ENCODE measurements at regions not wholly inside any gene's neighbourhood (a gene's known extent, or its start where the extent isn't known, plus 50 kb on each side); places are given as distances from the start of the nearest gene placed in this dataset.

DNA sequence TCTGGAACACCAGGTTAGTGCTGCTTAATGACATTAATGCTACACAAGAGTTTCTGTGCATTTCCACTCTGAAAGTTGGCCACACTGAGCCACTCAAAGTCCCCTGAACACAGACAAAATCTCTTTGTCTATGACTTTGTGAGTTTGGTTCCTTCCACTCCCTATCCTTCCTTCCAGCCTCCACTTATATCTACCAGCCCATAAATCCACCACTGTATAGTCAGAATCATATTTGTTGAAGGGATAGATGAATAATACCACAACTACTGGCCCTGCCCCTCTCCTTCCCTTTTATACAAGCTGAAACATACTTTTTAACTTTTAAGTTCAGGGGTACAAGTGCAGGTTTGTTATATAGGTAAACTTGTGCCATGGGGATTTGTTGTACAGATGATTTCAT is 127.5 kb downstream of the ABHD5 start:
- DNase-seq (ENCODE audit: low spot score), result no peak
- TF ChIP-seq EZH2phosphoT487 (IDR thresholded peaks at IDR 0.05; ENCODE audit: low read depth, severe bottlenecking, unreplicated experiment) (no peak), EZH2 (IDR thresholded peaks at IDR 0.05; ENCODE audit: borderline replicate concordance) (no peak)
- TF ChIP-seq, protein P1, sequence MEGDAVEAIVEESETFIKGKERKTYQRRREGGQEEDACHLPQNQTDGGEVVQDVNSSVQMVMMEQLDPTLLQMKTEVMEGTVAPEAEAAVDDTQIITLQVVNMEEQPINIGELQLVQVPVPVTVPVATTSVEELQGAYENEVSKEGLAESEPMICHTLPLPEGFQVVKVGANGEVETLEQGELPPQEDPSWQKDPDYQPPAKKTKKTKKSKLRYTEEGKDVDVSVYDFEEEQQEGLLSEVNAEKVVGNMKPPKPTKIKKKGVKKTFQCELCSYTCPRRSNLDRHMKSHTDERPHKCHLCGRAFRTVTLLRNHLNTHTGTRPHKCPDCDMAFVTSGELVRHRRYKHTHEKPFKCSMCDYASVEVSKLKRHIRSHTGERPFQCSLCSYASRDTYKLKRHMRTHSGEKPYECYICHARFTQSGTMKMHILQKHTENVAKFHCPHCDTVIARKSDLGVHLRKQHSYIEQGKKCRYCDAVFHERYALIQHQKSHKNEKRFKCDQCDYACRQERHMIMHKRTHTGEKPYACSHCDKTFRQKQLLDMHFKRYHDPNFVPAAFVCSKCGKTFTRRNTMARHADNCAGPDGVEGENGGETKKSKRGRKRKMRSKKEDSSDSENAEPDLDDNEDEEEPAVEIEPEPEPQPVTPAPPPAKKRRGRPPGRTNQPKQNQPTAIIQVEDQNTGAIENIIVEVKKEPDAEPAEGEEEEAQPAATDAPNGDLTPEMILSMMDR (IDR thresholded peaks at IDR 0.05; ENCODE audit: poor library complexity), result no peak
- Histone ChIP-seq H3K4me1 (ENCODE audit: insufficient read depth) (no peaks in the 10 kb centered on the region), H3K27ac (no peak overlapping the region), H3K36me3 (replicated peaks; ENCODE audit: insufficient read depth, low read depth) (no peaks in the 10 kb centered on the region), H3K9me3 (ENCODE audit: low read depth) (no peaks in the 10 kb centered on the region), H3K27me3 (peaks cover 4% of the 10 kb centered on the region), H3K4me3 (no peak overlapping the region), H2AFZ (no peak overlapping the region), H3K79me2 (no peaks in the 10 kb centered on the region), H3K9me2 (replicated peaks; ENCODE audit: insufficient read depth) (no peaks in the 10 kb centered on the region), H4K20me1 (ENCODE audit: insufficient read depth, poor library complexity, severe bottlenecking) (no peaks in the 10 kb centered on the region), H3K4me2 (no peak overlapping the region)

GRCh38 chr3:43838009-43838758 is 147.4 kb downstream of the ABHD5 start:
- no peaks in the 10 kb centered on the region for H3K9me3 ChIP-seq (ENCODE audit: low read depth)
- no peaks in the 10 kb centered on the region for H4K20me1 ChIP-seq (ENCODE audit: insufficient read depth, poor library complexity, severe bottlenecking)
- H3K79me2 ChIP-seq, result no peaks in the 10 kb centered on the region
- no peak for DNase-seq (ENCODE audit: low spot score)
- no peaks in the 10 kb centered on the region for H3K27me3 ChIP-seq
- H3K4me3 ChIP-seq, result no peak overlapping the region
- 31% methylated on average over 2 of the region's 2 CpGs for WGBS (ENCODE audit: low lambda C conversion rate, missing lambda C conversion rate)
- H3K4me1 ChIP-seq (ENCODE audit: insufficient read depth), result no peaks in the 10 kb centered on the region
- no peak overlapping the region for H3K27ac ChIP-seq
- H3K36me3 ChIP-seq (replicated peaks; ENCODE audit: insufficient read depth, low read depth), result no peaks in the 10 kb centered on the region
- TF ChIP-seq, protein P1 (IDR thresholded peaks at IDR 0.05; ENCODE audit: poor library complexity), result no peak
- TF ChIP-seq EZH2 (IDR thresholded peaks at IDR 0.05; ENCODE audit: borderline replicate concordance), result no peak
- no peak for TF ChIP-seq EZH2phosphoT487 (IDR thresholded peaks at IDR 0.05; ENCODE audit: low read depth, severe bottlenecking, unreplicated experiment)
- H2AFZ ChIP-seq, result no peak overlapping the region
- no peak overlapping the region for H3K4me2 ChIP-seq
- H3K9me2 ChIP-seq (replicated peaks; ENCODE audit: insufficient read depth), result no peaks in the 10 kb centered on the region

DNA sequence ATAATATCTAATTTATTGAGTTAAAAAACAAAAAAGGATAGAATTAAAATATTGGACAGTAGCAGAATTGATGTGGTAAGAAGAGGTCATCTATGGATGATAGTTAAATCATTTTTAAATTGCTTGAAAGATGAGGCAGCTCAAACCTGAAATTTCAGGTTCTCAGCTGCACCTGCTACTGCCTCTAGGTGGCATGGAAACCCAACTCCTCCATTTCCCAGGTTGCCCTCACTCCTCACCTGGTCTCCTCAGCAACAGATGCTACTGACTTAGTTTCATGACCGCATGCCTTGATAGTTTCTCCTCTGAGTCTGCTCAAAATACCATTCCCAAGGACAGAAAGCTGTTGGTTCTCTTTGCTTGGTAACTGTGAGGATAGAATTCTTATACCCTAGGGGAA is 148.1 kb downstream of the ABHD5 start:
- TF ChIP-seq, protein P1 (IDR thresholded peaks at IDR 0.05; ENCODE audit: poor library complexity), result peak; percentile 26
- no peak for TF ChIP-seq EZH2phosphoT487 (IDR thresholded peaks at IDR 0.05; ENCODE audit: low read depth, severe bottlenecking, unreplicated experiment)
- Histone ChIP-seq H2AFZ (no peak overlapping the region), H3K79me2 (no peaks in the 10 kb centered on the region), H3K4me3 (no peak overlapping the region), H4K20me1 (ENCODE audit: insufficient read depth, poor library complexity, severe bottlenecking) (no peaks in the 10 kb centered on the region), H3K9me3 (ENCODE audit: low read depth) (no peaks in the 10 kb centered on the region), H3K27me3 (no peaks in the 10 kb centered on the region), H3K27ac (no peak overlapping the region), H3K4me2 (no peak overlapping the region), H3K36me3 (replicated peaks; ENCODE audit: insufficient read depth, low read depth) (no peaks in the 10 kb centered on the region), H3K4me1 (ENCODE audit: insufficient read depth) (no peaks in the 10 kb centered on the region), H3K9me2 (replicated peaks; ENCODE audit: insufficient read depth) (no peaks in the 10 kb centered on the region)
- DNase-seq (ENCODE audit: low spot score), result no peak
- WGBS (ENCODE audit: low lambda C conversion rate, missing lambda C conversion rate), result 88% methylated on average over 1 of the region's 1 CpG

Data from hepatocyte (in vitro differentiated cells).